HG02588 (cell line): ENCODE measurements at regions not wholly inside any gene's neighbourhood (a gene's known extent, or its start where the extent isn't known, plus 50 kb on each side); places are given as distances from the start of the nearest gene placed in this dataset.
"Not testable (repeated sequence)": the region's sequence is repeated elsewhere in the genome, so short reads cannot be mapped to it uniquely, and the experiment has no call there.

ENCODE experiments used
- ATAC-seq: cut with Tn5 transposase; IDR thresholded peaks from one replicate; pipeline ENCODE4 v1.9.1; 2021; ENCODE audit warnings: mild to moderate bottlenecking, moderate library complexity; ENCODE audit not compliant: unreplicated experiment

DNA sequence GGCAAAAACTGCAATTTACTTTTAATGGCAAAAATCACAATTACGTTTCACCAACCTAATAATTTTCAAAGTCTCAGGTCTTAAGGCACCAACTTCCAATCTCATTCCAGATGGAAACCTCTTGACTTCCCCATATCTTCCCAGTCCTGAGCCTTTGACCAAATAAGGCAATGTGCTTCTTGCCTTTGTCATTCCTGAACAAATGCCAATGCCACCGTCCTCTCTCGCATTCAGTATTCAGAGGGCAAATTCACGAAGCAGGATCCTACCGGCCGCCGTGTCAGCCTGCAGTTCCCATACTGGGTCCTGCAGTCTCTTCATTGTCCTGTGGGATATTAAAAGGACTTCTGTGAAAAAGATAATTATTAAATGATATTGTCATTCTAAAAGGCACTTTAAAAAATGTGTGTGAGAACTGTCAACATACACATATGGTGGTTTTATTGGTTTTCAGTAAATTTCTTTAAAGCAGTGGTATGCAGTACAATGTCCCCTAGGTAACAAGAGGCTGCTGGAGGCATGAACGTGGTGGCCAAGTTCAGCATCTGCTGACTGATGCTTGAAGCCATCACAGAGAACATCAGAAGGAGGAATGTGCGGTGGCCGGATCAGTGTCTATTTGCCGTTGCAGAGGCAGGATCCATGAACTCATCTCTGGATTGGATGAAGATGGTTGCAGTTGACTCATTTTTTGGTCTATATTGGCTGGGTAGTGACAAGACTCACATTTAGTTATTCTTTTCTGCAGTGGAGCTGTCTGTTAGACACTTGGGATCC lies 101.4 kb upstream of the IRX4 start:
- ATAC-seq = no peak

DNA sequence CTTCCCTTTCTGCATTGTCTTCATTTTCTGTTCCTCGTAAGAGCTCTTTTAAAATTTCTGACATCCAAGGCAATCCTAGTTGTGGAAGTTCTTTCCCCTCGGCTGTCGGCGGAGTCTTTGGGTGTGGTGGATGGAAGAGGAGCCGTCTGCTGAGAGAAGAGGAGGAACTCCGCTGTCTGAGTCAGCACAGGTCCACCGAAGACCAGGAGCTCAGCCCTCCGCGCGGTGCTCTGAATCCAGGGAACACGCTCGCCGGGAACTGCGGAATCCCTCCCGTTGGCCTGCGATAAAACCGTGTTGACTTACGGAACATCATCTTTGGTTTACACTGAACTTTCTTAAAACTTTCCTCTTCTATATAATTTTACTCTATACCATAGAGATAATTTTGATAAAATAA lies 100.7 kb upstream of the IRX4 start:
- no peak for ATAC-seq

DNA sequence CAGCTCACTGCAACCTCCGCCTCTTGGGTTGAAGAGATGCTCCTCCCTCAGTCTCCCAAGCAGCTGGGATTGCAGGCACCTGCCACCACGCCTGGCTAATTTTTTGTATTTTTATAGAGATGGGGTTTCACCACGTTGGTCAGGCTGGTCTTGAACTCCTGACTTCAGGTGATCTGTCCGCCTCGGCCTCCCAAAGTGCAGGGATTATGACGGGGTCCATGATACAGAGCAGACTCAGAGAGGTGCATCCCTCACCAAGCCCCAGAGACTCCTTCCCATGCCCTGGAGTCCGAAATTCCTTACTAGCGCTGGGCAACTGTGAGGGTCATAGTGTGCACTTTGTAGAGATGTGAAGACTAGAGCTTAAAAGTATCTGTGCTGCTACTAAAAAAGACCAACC lies 99.8 kb upstream of the IRX4 start:
- not testable (repeated sequence) for ATAC-seq

DNA sequence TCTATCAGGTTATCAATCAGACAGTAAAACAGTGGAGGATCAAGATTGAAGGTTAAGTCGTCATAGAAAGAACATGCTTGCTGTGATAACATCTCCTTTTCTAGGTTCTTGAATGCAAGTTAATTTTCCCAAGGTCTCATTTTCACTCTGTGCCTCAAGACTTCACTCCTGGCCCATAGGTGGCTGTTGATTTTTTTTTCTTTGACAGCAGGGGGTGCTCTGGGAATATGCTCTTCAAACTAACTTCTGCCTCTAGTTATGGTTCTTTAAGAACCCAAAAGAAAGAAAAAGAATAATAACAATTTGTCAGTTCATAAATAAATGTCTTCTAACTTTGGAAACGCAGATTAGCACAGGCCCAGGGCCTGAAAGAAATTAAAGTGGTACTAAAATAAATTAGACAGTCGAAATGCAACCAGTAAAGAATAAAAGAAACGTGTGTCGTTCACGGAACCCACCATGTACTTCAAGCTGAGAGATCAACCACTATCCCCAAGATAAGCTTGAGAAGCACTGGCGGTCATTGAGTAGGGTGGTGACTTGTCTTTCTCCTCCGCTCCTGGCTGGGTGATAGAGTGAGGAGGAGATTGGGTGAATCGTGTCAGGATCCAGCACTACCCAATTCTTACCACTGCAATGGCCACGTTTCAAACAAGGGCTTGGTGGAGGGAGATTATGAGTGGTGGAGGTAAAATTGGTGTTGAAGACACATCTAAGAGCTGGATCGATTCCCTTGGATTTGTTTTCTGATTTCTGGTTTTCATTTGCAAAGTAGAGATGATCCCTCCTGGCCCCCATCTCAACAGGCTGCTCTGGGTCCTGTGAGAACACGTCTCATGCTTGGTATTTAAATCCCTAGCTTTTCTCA lies 93.4 kb upstream of the IRX4 start:
- ATAC-seq = no peak

DNA sequence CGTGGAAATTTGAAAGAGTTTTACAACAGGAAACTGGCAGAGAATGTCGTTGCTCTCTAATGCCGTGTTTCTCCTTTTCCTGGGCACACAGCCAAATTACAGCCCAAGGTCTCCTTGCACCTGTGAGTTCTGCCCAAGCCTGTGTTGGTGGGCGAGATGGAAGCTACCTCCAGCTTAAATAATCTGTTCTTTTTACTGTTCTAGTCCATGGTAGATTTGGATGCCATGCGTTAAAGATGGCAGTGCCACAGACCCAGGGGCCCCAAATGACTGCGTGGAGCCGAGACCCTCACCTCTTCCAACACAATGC lies 92.6 kb upstream of the IRX4 start:
- ATAC-seq = no peak

DNA sequence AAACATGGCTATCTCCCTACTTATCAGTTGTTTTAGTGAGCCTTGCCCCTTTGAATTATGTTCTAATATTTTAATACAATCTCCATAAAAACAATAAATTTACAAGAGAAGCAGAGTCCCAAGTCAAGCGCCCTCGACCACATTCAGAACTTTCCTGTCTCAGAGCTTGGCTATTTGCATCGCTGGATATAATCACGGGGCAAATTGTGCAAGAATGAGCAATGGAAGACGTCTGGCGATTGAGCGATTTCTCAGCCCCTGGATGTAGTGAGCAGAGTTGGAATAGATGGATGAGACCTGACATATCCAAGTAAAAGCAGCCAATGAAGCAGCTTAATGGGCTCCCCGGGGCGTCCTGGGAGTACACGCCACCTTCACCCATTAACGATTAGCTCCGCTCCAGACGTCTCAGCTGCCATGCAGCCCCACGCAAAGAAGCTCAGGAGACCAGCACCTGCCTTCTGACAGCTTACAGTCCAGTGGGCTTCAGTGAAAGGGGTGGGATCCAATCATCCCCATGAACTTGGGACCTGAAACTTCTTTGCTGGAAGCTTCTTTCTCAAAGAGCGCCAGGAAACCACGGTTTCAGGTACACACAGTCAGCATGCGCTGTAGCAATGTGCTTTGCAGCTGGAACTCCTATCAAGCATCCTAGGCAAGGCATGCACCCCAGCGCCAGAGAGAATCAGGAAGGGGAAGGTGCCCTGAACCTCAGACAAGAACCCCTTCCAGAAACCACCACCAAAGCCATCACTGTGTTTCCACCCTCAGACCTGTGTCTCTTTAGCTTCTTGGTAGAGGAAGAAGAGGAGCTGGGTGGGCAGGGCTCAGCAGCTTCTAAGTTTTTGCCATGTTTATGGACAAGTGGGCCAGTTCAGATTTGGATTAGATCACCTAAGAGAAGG lies 92.0 kb upstream of the IRX4 start:
- no peak for ATAC-seq

DNA sequence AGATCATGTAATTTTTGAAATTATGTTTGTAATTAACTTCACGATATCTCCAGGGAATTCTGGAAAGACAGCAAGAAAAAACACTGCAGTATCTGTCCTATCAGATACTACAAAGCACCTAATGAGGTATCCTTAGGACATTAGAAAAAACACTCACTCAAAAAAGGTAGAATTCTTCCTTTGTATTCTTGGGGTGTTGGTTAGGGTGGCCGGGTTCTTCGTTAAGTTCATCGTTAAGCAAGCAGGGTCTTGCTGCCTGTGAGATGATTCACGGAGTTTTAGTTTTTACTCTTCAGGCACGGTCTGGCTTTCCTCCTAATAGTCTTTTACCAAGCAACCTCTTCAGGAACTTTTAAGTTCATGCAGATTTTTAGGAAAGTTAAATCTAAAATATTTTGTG lies 91.4 kb upstream of the IRX4 start:
- ATAC-seq = no peak

DNA sequence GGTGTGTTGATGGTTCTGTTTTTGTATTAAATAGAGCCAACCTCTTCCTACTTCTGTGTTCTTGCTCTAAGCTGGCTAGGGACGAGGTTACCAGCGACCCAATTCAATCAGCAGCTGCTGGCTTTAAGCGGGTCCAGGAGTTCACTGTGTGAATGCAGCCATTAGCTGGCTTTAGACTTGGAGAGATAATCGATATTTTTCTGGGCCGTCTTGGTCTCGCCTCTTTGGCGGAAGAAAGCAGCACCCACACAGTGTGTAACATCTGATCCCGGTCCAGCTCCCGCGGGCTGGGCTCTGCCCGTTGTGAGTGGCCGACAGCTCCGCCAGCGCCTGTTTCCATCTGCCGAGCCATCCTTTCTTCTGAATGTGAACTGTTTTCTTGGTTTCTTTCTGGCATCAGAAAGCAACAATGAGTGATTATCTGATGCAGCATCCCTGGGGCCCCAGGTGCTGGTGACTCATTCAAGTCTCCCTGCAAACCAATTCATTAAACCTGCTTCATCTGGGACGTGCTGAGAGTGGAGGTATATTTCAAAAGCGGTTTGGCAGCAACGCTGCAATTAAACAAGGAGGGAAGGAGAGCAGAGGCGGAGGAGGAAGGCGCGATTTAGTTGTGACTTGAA lies 90.8 kb upstream of the IRX4 start:
- no peak for ATAC-seq

DNA sequence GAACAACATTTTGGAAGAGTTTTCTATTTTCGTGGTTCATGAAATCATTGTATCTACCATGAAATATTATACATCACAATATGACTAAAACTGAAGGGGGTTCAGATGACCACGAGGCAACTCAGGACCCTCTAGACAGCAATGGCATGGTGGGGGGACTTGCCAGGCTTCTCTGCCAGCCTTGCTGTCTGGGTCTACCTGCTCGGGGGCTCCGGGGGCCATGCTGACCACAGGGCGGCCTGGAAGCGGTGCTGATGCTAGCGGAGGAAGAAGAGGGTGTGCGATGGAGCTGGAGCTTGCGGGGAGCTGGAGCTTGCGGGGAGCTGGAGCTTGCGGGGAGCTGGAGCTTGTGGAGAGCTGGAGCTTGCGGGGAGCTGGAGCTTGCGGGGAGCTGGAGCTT lies 89.2 kb upstream of the IRX4 start:
- no peak for ATAC-seq

DNA sequence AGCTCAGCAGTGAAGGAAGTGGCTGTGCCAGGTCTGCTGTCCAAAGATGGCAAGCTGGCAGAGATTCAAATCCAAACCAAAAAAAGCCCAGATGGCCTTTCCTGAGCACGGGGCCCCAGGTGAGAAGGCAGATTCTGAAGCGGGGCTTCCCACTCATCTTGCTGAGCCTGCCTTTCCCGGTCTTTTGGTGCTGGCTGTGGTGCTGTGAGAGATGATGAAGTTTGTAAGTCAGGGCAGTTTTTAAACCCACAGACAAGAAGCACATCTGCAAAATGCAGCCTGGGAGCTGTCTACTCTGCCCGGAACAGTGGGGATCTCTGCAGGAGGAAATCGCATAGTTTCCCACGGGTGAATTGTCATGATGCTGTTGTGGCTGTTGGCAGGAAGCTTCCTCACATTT lies 85.0 kb upstream of the IRX4 start:
- ATAC-seq = no peak

DNA sequence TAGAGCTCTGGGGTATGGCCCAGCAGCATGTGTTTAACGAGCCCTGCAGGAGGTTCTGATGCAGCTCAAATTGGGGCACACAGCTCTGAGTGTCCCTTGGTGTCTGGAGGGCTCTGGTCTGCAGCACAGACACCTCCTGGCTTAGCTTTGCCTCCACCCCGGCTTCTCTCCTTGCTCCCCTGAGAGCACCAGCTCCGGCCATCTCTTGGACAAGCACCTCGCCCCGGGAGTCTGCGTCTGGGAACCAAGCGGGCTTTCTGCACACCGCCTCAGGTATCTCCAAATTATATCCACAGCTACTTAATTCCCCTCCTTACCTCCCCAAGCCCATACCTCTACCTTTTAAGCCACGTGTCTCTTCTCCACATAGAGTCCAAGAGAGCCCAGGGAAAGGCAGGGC lies 83.7 kb upstream of the IRX4 start:
- no peak for ATAC-seq

DNA sequence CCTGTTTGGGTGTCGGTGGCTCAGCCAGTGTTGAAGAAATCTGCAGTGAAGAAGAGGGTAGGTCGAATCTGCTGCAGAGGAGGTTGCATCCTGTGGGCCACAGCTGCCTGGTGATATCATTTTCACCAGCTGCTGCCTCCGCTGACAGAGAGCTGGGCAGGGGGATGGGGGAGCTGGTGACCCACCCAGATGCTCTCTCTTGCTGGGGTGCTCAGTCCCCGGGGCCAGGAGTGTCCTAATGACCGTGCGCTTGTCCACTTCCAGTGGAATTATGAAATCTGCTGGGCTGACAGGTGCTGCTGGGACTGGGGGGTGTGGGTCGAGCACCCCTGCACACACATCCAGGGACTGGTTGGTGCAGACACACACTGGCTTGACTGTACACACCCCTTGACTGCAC lies 83.2 kb upstream of the IRX4 start:
- no peak for ATAC-seq

DNA sequence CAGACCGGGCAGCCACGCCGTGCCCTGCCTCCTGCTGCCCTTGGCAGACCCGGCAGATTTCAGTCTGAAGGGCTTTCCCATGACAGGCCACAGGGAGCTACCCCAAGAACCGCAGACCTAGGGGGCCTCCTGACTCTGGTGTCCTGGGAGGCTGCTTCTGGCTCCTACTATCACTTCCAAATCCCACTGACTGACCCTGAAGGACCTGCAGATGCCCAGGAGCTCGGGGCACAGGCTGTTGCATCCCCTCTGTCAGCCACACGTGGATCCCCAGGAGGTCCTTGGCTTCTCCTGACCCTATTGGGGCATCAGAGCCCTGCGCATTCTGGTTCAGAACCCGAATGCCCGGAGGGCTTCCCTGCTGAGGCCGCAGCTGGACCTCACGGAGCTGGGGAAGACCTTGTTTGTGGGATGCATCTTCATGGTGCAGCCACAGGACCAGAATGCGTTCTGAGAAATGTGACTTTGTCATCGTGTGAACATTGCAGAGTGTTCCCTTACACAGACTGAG lies 81.3 kb upstream of the IRX4 start:
- ATAC-seq = no peak

DNA sequence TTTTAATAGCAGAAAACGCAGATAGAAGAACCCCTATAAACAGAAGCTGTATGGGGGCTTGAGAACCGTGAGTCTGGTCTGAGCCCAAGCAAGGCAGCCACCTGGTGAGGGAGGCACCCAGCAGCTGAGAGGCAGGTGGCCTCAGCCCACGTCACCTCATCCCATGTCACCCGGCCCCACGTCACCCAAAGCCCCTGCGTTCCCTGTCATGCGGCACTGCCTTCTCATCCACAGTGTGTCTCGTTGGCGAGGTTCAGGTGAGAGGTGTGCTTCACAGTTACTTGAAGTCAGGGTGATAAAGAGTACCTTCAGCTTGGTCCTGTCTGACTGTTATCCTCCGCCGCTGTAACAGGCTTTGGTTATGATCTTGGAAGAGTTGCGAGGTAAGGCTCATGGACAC lies 80.6 kb upstream of the IRX4 start:
- no peak for ATAC-seq

DNA sequence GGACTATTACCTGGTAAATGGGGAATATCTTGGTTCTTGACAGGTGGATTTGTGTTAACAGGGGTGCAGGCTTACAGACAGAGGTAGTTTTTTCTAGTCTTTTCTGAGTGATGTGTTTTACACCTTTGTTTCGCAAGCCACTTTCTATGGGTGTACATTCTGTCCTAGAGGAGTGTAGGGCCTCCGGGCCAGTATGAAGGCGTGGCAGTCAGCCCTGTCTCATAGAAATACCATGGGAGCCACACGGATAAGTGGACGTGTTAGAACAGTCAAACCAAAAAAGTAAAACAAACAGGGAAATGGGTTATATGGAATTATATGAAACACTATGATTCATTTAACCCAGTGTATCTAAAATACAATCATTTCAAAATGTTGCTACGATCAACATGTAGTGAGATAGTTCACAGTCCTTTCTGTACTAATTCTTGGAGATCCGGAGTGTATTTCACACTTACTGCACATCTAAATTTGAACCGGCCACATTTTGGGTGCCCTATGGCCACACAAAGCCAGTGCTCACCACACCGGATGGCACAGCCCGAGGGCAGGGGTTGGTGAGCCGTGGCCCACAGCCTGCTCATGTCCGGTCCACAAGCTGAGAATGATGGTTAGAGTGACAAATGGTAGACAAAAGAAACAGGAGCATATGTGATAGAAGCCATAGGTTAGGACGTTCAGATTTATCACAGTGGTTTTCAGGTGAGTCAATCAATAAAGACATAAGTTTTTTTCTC lies 80.1 kb upstream of the IRX4 start:
- ATAC-seq = no peak

DNA sequence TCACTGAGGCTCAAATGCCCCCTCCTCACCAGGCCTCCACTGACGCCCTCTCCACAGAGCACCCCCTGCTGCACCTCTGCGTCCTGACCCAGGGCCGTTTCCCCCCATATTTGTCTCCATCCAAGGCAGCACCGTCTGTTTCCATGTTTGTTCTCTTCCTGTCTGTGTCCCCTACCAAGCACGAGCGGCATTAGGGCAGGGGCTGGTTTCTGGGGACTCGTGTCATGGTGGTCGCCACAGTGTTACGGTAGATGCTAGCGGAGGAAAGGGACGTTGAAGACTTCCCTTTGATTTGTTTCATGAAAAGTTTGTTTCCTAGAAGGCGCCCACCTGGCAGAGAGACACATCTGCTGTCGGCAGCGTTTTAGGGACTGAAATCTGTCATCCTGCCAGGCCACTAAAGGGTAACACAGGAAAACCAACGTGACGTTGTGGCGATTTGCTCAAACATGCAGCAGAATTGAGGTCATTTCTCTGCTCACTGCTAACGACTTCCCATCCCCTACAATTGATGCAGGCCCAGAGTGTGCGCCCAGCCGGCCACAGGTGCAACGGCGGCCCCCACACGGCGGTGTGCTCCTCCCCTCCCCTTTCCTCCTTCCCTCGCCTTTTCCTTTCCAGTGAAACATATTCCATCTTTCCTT lies 79.3 kb upstream of the IRX4 start:
- no peak for ATAC-seq

DNA sequence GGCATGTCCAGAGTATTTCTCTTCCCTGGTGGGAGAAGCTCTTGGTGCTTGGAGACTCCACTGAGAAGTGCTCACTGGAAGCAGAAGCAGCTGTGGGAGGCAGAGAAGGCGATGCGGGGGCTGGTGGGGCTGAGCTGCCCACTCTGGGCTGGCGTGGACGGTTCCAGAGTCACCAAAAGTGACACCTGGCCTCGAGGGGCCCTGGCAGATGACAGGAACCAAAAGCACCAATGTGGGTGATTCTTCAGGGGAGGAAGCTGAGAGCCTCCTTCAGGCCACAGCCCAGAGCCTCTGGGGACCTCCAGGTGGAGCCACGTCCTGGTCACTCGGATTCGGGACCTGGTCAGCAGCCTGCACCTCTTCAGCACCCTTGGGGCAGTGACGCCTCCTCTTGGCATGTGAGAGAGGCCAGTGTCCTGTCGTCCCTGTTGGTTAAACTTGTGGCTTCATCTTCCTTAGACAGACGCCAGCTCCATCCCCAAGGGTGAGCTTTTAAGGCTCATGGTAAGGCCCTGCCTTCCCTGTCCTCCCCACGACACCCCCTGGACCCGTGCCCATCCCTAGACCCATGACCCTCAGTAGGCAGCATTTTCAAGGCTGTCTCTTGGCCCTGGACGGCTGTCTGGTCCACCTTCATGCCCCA lies 78.7 kb upstream of the IRX4 start:
- ATAC-seq = no peak

DNA sequence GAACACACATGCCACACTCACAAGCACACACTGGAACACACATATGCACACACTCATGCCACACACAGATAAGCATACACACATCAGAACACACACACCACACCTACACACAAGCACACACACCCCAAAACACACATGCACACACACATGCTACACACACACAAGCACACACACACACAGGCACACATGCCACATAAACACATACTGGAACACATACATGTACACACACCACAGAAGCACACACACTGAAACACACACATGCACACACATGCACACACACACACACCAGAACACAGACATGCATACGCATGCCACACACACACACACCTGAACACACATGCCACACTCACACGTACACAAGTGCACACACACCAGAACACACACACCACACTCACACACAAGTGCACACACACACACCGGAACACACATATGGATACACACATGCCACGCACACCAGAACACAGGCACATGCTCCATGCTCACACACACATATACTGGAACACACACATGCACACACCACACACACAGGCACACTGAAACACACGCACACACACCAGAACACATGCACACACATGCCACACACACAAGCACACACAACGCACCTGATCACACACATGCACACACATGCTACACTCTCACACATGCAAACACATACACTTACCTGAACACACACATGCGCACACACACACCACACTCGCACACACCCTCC lies 78.0 kb upstream of the IRX4 start:
- no peak for ATAC-seq
